Testis (tissue), 2 donors: ENCODE measurements at regions not wholly inside any gene's neighbourhood (a gene's known extent, or its start where the extent isn't known, plus 50 kb on each side); places are given as distances from the start of the nearest gene placed in this dataset.

ENCODE experiments used
- CTCF ChIP-seq, 3 experiments: fragments of 450-650 bp in 2 of 3; fragments of 200-600 bp in 1 of 3; sonication (generic) in 1 of 3; IDR thresholded peaks; one replicate each; pipeline ENCODE4 v1.5.1; 2016 to 2019; ENCODE audit warnings: antibody characterized with exemption in 3 of 3, mild to moderate bottlenecking in 2 of 3, moderate library complexity in 1 of 3
- POLR2A ChIP-seq: fragments of 450-650 bp; IDR thresholded peaks from one replicate; pipeline ENCODE4 v1.6.1; 2017; ENCODE audit warnings: antibody characterized with exemption, mild to moderate bottlenecking, moderate library complexity

- no peak for TF ChIP-seq POLR2A
- TF ChIP-seq CTCF (IDR thresholded peaks at IDR 0.05) = no peak
Measured at GRCh38 chr11:69355346-69355940, 61.5 kb downstream of the MYEOV start.
